GM23338 (cell line): ENCODE measurements at regions not wholly inside any gene's neighbourhood (a gene's known extent, or its start where the extent isn't known, plus 50 kb on each side); places are given as distances from the start of the nearest gene placed in this dataset.

Source experiments
- ATAC-seq: fragments of 200-7000 bp; cut with Tn5 transposase; 3 replicates; pipeline ENCODE4 v1.9.1; 2020
- DNase-seq: peaks from one replicate; pipeline ENCODE4 v3.0.0-alpha.2; 2015; ENCODE audit warnings: low spot score
- H2AFZ ChIP-seq: fragments of 200-600 bp; sonication (generic); 2 replicates; pipeline ENCODE4 v1.8.0; 2016; ENCODE audit warnings: antibody characterized with exemption, mild to moderate bottlenecking, moderate library complexity
- H3F3A ChIP-seq: fragments of 200-600 bp; sonication (generic); replicated peaks from 2 replicates; pipeline ENCODE4 v1.8.0; 2017; ENCODE audit warnings: antibody characterized with exemption, mixed run types, low read depth
- H3K27ac ChIP-seq: fragments of 200-600 bp; sonication (generic); 2 replicates; pipeline ENCODE4 v1.6.1; 2016; ENCODE audit warnings: low read depth
- H3K27me3 ChIP-seq: fragments of 200-600 bp; sonication (generic); 2 replicates; pipeline ENCODE4 v1.8.0; 2016; ENCODE audit warnings: mild to moderate bottlenecking, mixed run types, moderate library complexity; ENCODE audit not compliant: insufficient read depth
- H3K36me3 ChIP-seq: fragments of 200-600 bp; sonication (generic); 2 replicates; pipeline ENCODE4 v1.8.0; 2016; ENCODE audit warnings: mild to moderate bottlenecking; ENCODE audit not compliant: insufficient read depth
- H3K4me1 ChIP-seq: fragments of 200-600 bp; sonication (generic); 2 replicates; pipeline ENCODE4 v1.8.0; 2016; ENCODE audit warnings: mild to moderate bottlenecking, moderate library complexity; ENCODE audit not compliant: insufficient read depth
- H3K4me2 ChIP-seq: fragments of 200-600 bp; sonication (generic); 2 replicates; pipeline ENCODE4 v1.7.1; 2017; ENCODE audit warnings: mixed run types
- H3K4me3 ChIP-seq: fragments of 200-600 bp; sonication (generic); 2 replicates; pipeline ENCODE4 v1.6.1; 2016; ENCODE audit warnings: mixed run types
- H3K79me2 ChIP-seq: fragments of 200-600 bp; sonication (generic); replicated peaks from 2 replicates; pipeline ENCODE4 v1.8.0; 2017; ENCODE audit warnings: mild to moderate bottlenecking; ENCODE audit not compliant: insufficient read depth
- H3K9me2 ChIP-seq: fragments of 200-600 bp; sonication (generic); 2 replicates; pipeline ENCODE4 v1.8.0; 2017; ENCODE audit not compliant: insufficient read depth
- H4K20me1 ChIP-seq: fragments of 200-600 bp; sonication (generic); replicated peaks from 2 replicates; pipeline ENCODE4 v1.8.0; 2017; ENCODE audit warnings: mild to moderate bottlenecking; ENCODE audit not compliant: insufficient read depth
- H3K27ac Mint-ChIP-seq: 2 replicates; pipeline ENCODE4 v1.8.0; 2020; ENCODE audit warnings: inconsistent platforms, mild to moderate bottlenecking, moderate library complexity, mixed read lengths
- H3K27me3 Mint-ChIP-seq: 3 replicates; pipeline ENCODE4 v1.8.0; 2022; ENCODE audit warnings: low read depth, mild to moderate bottlenecking, moderate library complexity, mixed read lengths, inconsistent platforms; ENCODE audit not compliant: insufficient read depth, poor library complexity
- H3K36me3 Mint-ChIP-seq: 3 replicates; pipeline ENCODE4 v1.8.0; 2021; ENCODE audit warnings: low read depth, mild to moderate bottlenecking, inconsistent platforms, moderate library complexity, mixed read lengths
- H3K4me1 Mint-ChIP-seq: 3 replicates; pipeline ENCODE4 v1.8.0; 2020; ENCODE audit warnings: mild to moderate bottlenecking, inconsistent platforms, mixed read lengths
- H3K4me3 Mint-ChIP-seq: 3 replicates; pipeline ENCODE4 v1.8.0; 2021; ENCODE audit warnings: moderate library complexity, mild to moderate bottlenecking, inconsistent platforms, mixed read lengths
- H3K9me3 Mint-ChIP-seq: 3 replicates; pipeline ENCODE4 v1.8.0; 2020; ENCODE audit warnings: moderate library complexity, mild to moderate bottlenecking, inconsistent platforms, mixed read lengths
- EZH2 ChIP-seq: fragments of 200-600 bp; sonication (generic); IDR thresholded peaks from one replicate; pipeline ENCODE4 v1.8.0; 2017; ENCODE audit warnings: antibody characterized with exemption, mild to moderate bottlenecking, low read depth; ENCODE audit not compliant: unreplicated experiment
- JUNB ChIP-seq: IDR thresholded peaks from one replicate; pipeline ENCODE4 v1.6.1; 2016; ENCODE audit warnings: antibody characterized with exemption; ENCODE audit not compliant: unreplicated experiment
- ZNF114 ChIP-seq: fragments of 250-450 bp; sonication (Bioruptor Pico); IDR thresholded peaks from 2 replicates; pipeline ENCODE4 v1.5.0; 2020; ENCODE audit warnings: mild to moderate bottlenecking, moderate library complexity
- ZNF331 ChIP-seq: fragments of 250-450 bp; sonication (Bioruptor Pico); IDR thresholded peaks from 2 replicates; pipeline ENCODE4 v1.5.0; 2020; ENCODE audit warnings: low read depth, mild to moderate bottlenecking, moderate library complexity
- TF ChIP-seq, protein P1 (sequence below): fragments of 250-450 bp; sonication (Bioruptor Pico); IDR thresholded peaks from 2 replicates; pipeline ENCODE4 v1.5.0; 2020; ENCODE audit warnings: mild to moderate bottlenecking, moderate library complexity
- TF ChIP-seq, protein P2 (sequence below), 2 experiments: fragments of 200-600 bp in 1 of 2; sonication (generic) in 1 of 2; conservative IDR thresholded peaks; 2 replicates each; pipeline versions ENCODE4 v1.5.1 to v1.6.1; 2016 to 2017; ENCODE audit warnings: antibody characterized with exemption in 2 of 2, low read depth in 2 of 2, mild to moderate bottlenecking in 2 of 2, moderate library complexity in 1 of 2
- TF ChIP-seq, protein P3 (sequence below): IDR thresholded peaks from one replicate; pipeline ENCODE4 v1.6.1; 2018; ENCODE audit warnings: antibody characterized with exemption; ENCODE audit not compliant: unreplicated experiment
- TF ChIP-seq, protein P4 (sequence below): IDR thresholded peaks from 2 replicates; pipeline ENCODE4 v1.6.1; 2016; ENCODE audit warnings: antibody characterized with exemption

DNA sequence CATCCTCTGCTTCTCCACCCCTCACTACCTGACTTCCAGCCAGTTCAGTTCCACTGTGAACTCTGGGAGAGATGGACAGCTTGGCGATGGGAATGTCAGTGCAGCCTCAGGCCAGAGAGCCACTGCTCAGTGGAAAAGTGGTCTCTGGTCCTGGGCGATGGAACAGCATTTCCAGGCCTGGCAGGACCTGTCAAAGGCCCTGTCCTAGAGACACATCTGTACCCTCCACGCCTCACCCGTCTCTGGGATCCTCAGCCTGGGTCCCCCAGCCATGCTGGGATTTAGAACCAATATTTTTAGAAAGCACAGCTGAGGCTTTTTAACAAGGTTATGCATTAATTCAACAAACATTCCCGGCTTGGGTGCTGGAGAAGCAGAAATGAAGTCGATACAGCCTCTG is 165.7 kb downstream of the MN1 start:
- Mint-ChIP-seq H3K36me3 (no peaks in the 10 kb centered on the region), H3K9me3 (no peaks in the 10 kb centered on the region; the same call in 2 of the 3 replicates), H3K27me3 (peaks cover 19% of the 10 kb centered on the region), H3K27ac (no peak overlapping the region), H3K4me1 (peaks cover 38% of the 10 kb centered on the region), H3K4me3 (no peak overlapping the region)
- no peak for ATAC-seq
- DNase-seq: no peak
- Histone ChIP-seq H3K27ac (no peak overlapping the region), H3K9me2 (no peaks in the 10 kb centered on the region), H3K4me3 (no peak overlapping the region), H2AFZ (no peak overlapping the region; the same call in 1 of the 2 replicates), H3K79me2 (no peaks in the 10 kb centered on the region), H3K4me1 (peaks cover 25% of the 10 kb centered on the region), H3F3A (0 out of 2 replicates have a peak, but pooled peaks cover 5% of the 10 kb centered on the region), H3K4me2 (no peak overlapping the region), H3K27me3 (no peaks in the 10 kb centered on the region), H3K36me3 (no peaks in the 10 kb centered on the region), H4K20me1 (no peaks in the 10 kb centered on the region)
- no peak for TF ChIP-seq JUNB
- TF ChIP-seq, protein P1, sequence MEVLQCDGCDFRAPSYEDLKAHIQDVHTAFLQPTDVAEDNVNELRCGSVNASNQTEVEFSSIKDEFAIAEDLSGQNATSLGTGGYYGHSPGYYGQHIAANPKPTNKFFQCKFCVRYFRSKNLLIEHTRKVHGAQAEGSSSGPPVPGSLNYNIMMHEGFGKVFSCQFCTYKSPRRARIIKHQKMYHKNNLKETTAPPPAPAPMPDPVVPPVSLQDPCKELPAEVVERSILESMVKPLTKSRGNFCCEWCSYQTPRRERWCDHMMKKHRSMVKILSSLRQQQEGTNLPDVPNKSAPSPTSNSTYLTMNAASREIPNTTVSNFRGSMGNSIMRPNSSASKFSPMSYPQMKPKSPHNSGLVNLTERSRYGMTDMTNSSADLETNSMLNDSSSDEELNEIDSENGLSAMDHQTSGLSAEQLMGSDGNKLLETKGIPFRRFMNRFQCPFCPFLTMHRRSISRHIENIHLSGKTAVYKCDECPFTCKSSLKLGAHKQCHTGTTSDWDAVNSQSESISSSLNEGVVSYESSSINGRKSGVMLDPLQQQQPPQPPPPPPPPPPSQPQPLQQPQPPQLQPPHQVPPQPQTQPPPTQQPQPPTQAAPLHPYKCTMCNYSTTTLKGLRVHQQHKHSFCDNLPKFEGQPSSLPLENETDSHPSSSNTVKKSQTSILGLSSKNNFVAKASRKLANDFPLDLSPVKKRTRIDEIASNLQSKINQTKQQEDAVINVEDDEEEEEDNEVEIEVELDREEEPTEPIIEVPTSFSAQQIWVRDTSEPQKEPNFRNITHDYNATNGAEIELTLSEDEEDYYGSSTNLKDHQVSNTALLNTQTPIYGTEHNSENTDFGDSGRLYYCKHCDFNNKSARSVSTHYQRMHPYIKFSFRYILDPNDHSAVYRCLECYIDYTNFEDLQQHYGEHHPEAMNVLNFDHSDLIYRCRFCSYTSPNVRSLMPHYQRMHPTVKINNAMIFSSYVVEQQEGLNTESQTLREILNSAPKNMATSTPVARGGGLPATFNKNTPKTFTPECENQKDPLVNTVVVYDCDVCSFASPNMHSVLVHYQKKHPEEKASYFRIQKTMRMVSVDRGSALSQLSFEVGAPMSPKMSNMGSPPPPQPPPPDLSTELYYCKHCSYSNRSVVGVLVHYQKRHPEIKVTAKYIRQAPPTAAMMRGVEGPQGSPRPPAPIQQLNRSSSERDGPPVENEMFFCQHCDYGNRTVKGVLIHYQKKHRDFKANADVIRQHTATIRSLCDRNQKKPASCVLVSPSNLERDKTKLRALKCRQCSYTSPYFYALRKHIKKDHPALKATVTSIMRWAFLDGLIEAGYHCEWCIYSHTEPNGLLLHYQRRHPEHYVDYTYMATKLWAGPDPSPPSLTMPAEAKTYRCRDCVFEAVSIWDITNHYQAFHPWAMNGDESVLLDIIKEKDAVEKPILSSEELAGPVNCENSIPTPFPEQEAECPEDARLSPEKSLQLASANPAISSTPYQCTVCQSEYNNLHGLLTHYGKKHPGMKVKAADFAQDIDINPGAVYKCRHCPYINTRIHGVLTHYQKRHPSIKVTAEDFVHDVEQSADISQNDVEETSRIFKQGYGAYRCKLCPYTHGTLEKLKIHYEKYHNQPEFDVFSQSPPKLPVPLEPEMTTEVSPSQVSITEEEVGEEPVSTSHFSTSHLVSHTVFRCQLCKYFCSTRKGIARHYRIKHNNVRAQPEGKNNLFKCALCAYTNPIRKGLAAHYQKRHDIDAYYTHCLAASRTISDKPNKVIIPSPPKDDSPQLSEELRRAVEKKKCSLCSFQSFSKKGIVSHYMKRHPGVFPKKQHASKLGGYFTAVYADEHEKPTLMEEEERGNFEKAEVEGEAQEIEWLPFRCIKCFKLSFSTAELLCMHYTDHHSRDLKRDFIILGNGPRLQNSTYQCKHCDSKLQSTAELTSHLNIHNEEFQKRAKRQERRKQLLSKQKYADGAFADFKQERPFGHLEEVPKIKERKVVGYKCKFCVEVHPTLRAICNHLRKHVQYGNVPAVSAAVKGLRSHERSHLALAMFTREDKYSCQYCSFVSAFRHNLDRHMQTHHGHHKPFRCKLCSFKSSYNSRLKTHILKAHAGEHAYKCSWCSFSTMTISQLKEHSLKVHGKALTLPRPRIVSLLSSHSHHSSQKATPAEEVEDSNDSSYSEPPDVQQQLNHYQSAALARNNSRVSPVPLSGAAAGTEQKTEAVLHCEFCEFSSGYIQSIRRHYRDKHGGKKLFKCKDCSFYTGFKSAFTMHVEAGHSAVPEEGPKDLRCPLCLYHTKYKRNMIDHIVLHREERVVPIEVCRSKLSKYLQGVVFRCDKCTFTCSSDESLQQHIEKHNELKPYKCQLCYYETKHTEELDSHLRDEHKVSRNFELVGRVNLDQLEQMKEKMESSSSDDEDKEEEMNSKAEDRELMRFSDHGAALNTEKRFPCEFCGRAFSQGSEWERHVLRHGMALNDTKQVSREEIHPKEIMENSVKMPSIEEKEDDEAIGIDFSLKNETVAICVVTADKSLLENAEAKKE: no peak

DNA sequence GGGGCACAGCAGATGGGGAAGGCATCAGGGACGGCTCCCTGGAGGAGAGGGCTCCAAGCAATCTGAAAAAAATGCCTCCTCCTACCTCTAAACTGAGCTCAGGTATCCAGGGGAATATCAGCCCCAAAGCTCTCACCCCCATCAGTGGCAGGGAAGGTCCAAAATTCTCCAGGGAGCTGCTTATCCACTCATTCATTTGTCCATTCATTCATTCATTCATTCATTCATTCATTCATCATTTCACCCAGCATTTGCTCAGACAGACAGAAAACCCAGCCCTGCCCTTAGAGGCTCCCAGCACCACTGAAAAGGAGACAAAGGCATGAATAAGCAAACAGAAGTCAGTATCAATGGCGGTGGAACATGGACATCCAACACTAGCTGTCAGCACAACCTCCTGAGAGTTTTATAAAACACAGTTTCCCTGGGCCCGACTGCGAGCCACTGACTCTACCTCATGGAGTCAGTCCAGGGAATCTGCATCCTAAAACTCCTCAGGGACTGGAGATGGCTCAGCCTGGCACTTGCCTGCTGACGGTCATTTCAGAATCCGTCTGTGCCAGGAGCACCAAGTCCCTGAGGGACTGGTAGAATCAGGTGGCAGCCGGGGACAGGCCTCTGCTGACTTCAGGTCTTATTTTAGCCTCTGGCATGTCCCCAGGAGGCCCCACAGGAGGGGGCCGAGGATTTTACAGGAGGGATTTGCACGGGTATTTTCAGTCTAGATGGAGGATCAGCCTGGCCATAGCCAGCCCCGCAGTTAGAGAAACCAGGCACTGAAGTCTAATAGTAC is 164.6 kb downstream of the MN1 start:
- Histone ChIP-seq H4K20me1 (no peaks in the 10 kb centered on the region), H3K4me1 (peaks cover 26% of the 10 kb centered on the region), H3K27me3 (no peaks in the 10 kb centered on the region), H3K4me3 (no peak overlapping the region), H3F3A (0 out of 2 replicates have a peak, but pooled peaks cover 4% of the 10 kb centered on the region), H3K4me2 (no peak overlapping the region), H2AFZ (no peak overlapping the region), H3K9me2 (no peaks in the 10 kb centered on the region), H3K36me3 (no peaks in the 10 kb centered on the region), H3K79me2 (no peaks in the 10 kb centered on the region), H3K27ac (no peak overlapping the region)
- Mint-ChIP-seq H3K27ac (no peak overlapping the region), H3K4me3 (no peak overlapping the region), H3K4me1 (peaks cover 36% of the 10 kb centered on the region), H3K36me3 (no peaks in the 10 kb centered on the region), H3K9me3 (no peaks in the 10 kb centered on the region; the same call in 2 of the 3 replicates), H3K27me3 (peaks cover 12% of the 10 kb centered on the region)
- no peak for ATAC-seq
- DNase-seq: no peak
- TF ChIP-seq, protein P2, sequence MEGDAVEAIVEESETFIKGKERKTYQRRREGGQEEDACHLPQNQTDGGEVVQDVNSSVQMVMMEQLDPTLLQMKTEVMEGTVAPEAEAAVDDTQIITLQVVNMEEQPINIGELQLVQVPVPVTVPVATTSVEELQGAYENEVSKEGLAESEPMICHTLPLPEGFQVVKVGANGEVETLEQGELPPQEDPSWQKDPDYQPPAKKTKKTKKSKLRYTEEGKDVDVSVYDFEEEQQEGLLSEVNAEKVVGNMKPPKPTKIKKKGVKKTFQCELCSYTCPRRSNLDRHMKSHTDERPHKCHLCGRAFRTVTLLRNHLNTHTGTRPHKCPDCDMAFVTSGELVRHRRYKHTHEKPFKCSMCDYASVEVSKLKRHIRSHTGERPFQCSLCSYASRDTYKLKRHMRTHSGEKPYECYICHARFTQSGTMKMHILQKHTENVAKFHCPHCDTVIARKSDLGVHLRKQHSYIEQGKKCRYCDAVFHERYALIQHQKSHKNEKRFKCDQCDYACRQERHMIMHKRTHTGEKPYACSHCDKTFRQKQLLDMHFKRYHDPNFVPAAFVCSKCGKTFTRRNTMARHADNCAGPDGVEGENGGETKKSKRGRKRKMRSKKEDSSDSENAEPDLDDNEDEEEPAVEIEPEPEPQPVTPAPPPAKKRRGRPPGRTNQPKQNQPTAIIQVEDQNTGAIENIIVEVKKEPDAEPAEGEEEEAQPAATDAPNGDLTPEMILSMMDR (conservative IDR thresholded peaks at IDR 0.05; ENCODE audit: low read depth in 2 of 2): no peak
- no peak for TF ChIP-seq ZNF114 (CRISPR knock-in tag)
- TF ChIP-seq, protein P3, sequence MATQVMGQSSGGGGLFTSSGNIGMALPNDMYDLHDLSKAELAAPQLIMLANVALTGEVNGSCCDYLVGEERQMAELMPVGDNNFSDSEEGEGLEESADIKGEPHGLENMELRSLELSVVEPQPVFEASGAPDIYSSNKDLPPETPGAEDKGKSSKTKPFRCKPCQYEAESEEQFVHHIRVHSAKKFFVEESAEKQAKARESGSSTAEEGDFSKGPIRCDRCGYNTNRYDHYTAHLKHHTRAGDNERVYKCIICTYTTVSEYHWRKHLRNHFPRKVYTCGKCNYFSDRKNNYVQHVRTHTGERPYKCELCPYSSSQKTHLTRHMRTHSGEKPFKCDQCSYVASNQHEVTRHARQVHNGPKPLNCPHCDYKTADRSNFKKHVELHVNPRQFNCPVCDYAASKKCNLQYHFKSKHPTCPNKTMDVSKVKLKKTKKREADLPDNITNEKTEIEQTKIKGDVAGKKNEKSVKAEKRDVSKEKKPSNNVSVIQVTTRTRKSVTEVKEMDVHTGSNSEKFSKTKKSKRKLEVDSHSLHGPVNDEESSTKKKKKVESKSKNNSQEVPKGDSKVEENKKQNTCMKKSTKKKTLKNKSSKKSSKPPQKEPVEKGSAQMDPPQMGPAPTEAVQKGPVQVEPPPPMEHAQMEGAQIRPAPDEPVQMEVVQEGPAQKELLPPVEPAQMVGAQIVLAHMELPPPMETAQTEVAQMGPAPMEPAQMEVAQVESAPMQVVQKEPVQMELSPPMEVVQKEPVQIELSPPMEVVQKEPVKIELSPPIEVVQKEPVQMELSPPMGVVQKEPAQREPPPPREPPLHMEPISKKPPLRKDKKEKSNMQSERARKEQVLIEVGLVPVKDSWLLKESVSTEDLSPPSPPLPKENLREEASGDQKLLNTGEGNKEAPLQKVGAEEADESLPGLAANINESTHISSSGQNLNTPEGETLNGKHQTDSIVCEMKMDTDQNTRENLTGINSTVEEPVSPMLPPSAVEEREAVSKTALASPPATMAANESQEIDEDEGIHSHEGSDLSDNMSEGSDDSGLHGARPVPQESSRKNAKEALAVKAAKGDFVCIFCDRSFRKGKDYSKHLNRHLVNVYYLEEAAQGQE: no peak
- TF ChIP-seq, protein P4, sequence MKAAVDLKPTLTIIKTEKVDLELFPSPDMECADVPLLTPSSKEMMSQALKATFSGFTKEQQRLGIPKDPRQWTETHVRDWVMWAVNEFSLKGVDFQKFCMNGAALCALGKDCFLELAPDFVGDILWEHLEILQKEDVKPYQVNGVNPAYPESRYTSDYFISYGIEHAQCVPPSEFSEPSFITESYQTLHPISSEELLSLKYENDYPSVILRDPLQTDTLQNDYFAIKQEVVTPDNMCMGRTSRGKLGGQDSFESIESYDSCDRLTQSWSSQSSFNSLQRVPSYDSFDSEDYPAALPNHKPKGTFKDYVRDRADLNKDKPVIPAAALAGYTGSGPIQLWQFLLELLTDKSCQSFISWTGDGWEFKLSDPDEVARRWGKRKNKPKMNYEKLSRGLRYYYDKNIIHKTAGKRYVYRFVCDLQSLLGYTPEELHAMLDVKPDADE: no peak
- no peak for TF ChIP-seq EZH2
- no peak for TF ChIP-seq ZNF331
